ENCODE measurements at regions not wholly inside any gene's neighbourhood (a gene's known extent, or its start where the extent isn't known, plus 50 kb on each side); places are given as distances from the start of the nearest gene placed in this dataset.

DNA sequence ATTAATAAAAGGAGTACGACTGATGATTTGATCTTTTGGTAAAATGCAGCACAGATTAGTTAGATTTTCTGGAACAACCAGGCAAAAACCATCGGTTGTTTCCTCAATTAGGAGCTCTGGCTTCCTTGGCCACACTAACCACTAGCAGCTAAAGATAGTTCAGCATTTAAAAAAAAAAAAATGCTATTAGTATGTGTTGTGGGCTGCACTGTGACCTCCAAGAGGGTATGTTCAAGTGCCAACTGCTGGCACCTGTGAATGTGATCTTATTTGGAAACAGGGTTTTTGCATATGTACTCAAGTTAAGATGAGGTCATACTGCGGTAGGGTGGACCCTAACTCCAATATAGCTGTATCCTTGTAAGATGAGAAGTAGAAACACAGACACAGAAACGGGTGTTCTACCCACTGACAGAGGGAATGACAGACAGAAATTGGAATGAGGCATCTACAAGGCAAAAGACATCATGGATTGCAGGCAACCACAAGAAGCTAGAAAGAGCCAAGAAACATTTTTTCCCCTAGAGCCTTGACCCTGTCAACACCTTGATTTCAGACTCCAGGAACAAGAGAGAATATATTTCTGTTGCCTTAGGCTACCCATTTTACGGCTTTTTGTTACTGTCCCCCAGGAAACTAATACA lies 534.6 kb upstream of the ROBO2 start:
- no peak for TF ChIP-seq POLR2AphosphoS5 (IDR thresholded peaks at IDR 0.05; ENCODE audit: low read depth, low read length)
- TF ChIP-seq, protein P1, sequence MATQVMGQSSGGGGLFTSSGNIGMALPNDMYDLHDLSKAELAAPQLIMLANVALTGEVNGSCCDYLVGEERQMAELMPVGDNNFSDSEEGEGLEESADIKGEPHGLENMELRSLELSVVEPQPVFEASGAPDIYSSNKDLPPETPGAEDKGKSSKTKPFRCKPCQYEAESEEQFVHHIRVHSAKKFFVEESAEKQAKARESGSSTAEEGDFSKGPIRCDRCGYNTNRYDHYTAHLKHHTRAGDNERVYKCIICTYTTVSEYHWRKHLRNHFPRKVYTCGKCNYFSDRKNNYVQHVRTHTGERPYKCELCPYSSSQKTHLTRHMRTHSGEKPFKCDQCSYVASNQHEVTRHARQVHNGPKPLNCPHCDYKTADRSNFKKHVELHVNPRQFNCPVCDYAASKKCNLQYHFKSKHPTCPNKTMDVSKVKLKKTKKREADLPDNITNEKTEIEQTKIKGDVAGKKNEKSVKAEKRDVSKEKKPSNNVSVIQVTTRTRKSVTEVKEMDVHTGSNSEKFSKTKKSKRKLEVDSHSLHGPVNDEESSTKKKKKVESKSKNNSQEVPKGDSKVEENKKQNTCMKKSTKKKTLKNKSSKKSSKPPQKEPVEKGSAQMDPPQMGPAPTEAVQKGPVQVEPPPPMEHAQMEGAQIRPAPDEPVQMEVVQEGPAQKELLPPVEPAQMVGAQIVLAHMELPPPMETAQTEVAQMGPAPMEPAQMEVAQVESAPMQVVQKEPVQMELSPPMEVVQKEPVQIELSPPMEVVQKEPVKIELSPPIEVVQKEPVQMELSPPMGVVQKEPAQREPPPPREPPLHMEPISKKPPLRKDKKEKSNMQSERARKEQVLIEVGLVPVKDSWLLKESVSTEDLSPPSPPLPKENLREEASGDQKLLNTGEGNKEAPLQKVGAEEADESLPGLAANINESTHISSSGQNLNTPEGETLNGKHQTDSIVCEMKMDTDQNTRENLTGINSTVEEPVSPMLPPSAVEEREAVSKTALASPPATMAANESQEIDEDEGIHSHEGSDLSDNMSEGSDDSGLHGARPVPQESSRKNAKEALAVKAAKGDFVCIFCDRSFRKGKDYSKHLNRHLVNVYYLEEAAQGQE (IDR thresholded peaks at IDR 0.05; ENCODE audit: insufficient read depth in 1 of 2, low read depth in 2 of 2, low read length in 2 of 2) = no peak
- TF ChIP-seq TAF1 (IDR thresholded peaks at IDR 0.05; ENCODE audit: borderline replicate concordance, insufficient read depth, low read length) = no peak
- TF ChIP-seq SIN3A (IDR thresholded peaks at IDR 0.05; ENCODE audit: borderline replicate concordance, insufficient read depth, low read length) = no peak
- TF ChIP-seq FOXP2 (optimal IDR thresholded peaks at IDR 0.05; ENCODE audit: borderline replicate concordance, extremely low read depth, extremely low read length, insufficient read depth) = no peak
